ENCODE measurements at regions not wholly inside any gene's neighbourhood (a gene's known extent, or its start where the extent isn't known, plus 50 kb on each side); places are given as distances from the start of the nearest gene placed in this dataset.

- Histone ChIP-seq H3K27ac (no peak overlapping the region), H3K36me3 (no peaks in the 10 kb centered on the region), H3K9me3 (no peaks in the 10 kb centered on the region), H3K27me3 (replicated peaks; ENCODE audit: insufficient read depth) (no peaks in the 10 kb centered on the region), H3K4me1 (replicated peaks) (no peaks in the 10 kb centered on the region), H3K4me3 (no peak overlapping the region)
- TF ChIP-seq POLR2A (IDR thresholded peaks at IDR 0.05) (no peak), POLR2AphosphoS5 (IDR thresholded peaks at IDR 0.05) (no peak), CTCF (IDR thresholded peaks at IDR 0.05) (no peak)
- DNase-seq (ENCODE audit: low spot score) = no peak
- intact Hi-C loops (cut with DNase I) = no loop called here
- 94% methylated on average over 2 of the region's 2 CpGs for WGBS
Measured at GRCh38 chr20:12482661-12483060, 526.1 kb upstream of the SPTLC3 start.

GRCh38 chr20:12502443-12502842 lies 506.3 kb upstream of the SPTLC3 start:
- H3K4me3 ChIP-seq = no peak overlapping the region
- DNase-seq (ENCODE audit: low spot score) = no peak
- no peaks in the 10 kb centered on the region for H3K9me3 ChIP-seq
- TF ChIP-seq CTCF (IDR thresholded peaks at IDR 0.05) (no peak), POLR2AphosphoS5 (IDR thresholded peaks at IDR 0.05) (no peak), POLR2A (IDR thresholded peaks at IDR 0.05) (no peak)
- 55% methylated on average over 2 of the region's 2 CpGs for WGBS
- H3K4me1 ChIP-seq (replicated peaks) = no peaks in the 10 kb centered on the region
- no peak overlapping the region for H3K27ac ChIP-seq
- intact Hi-C loops (cut with DNase I) = no loop called here
- H3K36me3 ChIP-seq = no peaks in the 10 kb centered on the region
- H3K27me3 ChIP-seq (replicated peaks; ENCODE audit: insufficient read depth) = no peaks in the 10 kb centered on the region

- no peak overlapping the region for H3K27ac ChIP-seq
- H3K4me1 ChIP-seq (replicated peaks) = no peaks in the 10 kb centered on the region
- H3K4me3 ChIP-seq = no peak overlapping the region
- TF ChIP-seq POLR2AphosphoS5 (IDR thresholded peaks at IDR 0.05) (no peak), POLR2A (IDR thresholded peaks at IDR 0.05) (no peak)
- 96% methylated on average over 1 of the region's 1 CpG for WGBS
- no peaks in the 10 kb centered on the region for H3K27me3 ChIP-seq (replicated peaks; ENCODE audit: insufficient read depth)
- no peaks in the 10 kb centered on the region for H3K36me3 ChIP-seq
- no peak for DNase-seq (ENCODE audit: low spot score)
- intact Hi-C loops (cut with DNase I) = no loop called here
- H3K9me3 ChIP-seq = no peaks in the 10 kb centered on the region
Measured at GRCh38 chr20:12504779-12505178, 504.0 kb upstream of the SPTLC3 start.

- Histone ChIP-seq H3K4me1 (replicated peaks) (no peaks in the 10 kb centered on the region), H3K4me3 (no peak overlapping the region), H3K36me3 (no peaks in the 10 kb centered on the region), H3K27ac (no peak overlapping the region), H3K27me3 (replicated peaks; ENCODE audit: insufficient read depth) (no peaks in the 10 kb centered on the region), H3K9me3 (no peaks in the 10 kb centered on the region)
- WGBS = 91% methylated on average over 3 of the region's 3 CpGs
- DNase-seq (ENCODE audit: low spot score) = no peak
- intact Hi-C loops (cut with DNase I) = no loop called here
- TF ChIP-seq POLR2AphosphoS5 (IDR thresholded peaks at IDR 0.05) = no peak
- TF ChIP-seq POLR2A (IDR thresholded peaks at IDR 0.05) = no peak
- TF ChIP-seq CTCF (IDR thresholded peaks at IDR 0.05) = no peak
Measured at GRCh38 chr20:12511499-12511898, 497.3 kb upstream of the SPTLC3 start.

- WGBS = 92% methylated on average over 1 of the region's 1 CpG
- Histone ChIP-seq H3K36me3 (no peaks in the 10 kb centered on the region), H3K4me1 (replicated peaks) (no peaks in the 10 kb centered on the region), H3K9me3 (no peaks in the 10 kb centered on the region), H3K27ac (no peak overlapping the region), H3K27me3 (replicated peaks; ENCODE audit: insufficient read depth) (no peaks in the 10 kb centered on the region), H3K4me3 (no peak overlapping the region)
- intact Hi-C loops (cut with DNase I) = no loop called here
- DNase-seq (ENCODE audit: low spot score) = no peak
- TF ChIP-seq CTCF (IDR thresholded peaks at IDR 0.05) = no peak
- TF ChIP-seq POLR2A (IDR thresholded peaks at IDR 0.05) = no peak
- no peak for TF ChIP-seq POLR2AphosphoS5 (IDR thresholded peaks at IDR 0.05)
Measured at GRCh38 chr20:12512755-12513154, 496.0 kb upstream of the SPTLC3 start.
